Chondrocyte (in vitro differentiated cells): ENCODE measurements at regions not wholly inside any gene's neighbourhood (a gene's known extent, or its start where the extent isn't known, plus 50 kb on each side); places are given as distances from the start of the nearest gene placed in this dataset.

Source experiments
- DNase-seq: peaks from one replicate; pipeline ENCODE4 v3.0.0; 2021; ENCODE audit warnings: mixed read lengths, low spot score
- H3K27ac Mint-ChIP-seq: one replicate; pipeline ENCODE4 v1.8.0; 2021; ENCODE audit warnings: mild to moderate bottlenecking, moderate library complexity, mixed read lengths; ENCODE audit not compliant: unreplicated experiment
- H3K27me3 Mint-ChIP-seq: 2 replicates; pipeline ENCODE4 v1.8.0; 2021; ENCODE audit warnings: low read depth, mixed read lengths
- H3K36me3 Mint-ChIP-seq: 2 replicates; pipeline ENCODE4 v1.8.0; 2021; ENCODE audit warnings: low read depth, mixed read lengths
- H3K4me1 Mint-ChIP-seq: 2 replicates; pipeline ENCODE4 v1.8.0; 2021; ENCODE audit warnings: low read depth, mild to moderate bottlenecking, mixed read lengths
- H3K4me3 Mint-ChIP-seq: one replicate; pipeline ENCODE4 v1.8.0; 2021; ENCODE audit warnings: mild to moderate bottlenecking, moderate library complexity, mixed read lengths; ENCODE audit not compliant: unreplicated experiment
- H3K9me3 Mint-ChIP-seq: 2 replicates; pipeline ENCODE4 v1.8.0; 2021; ENCODE audit warnings: low read depth, mixed read lengths
- TF ChIP-seq, protein P1 (sequence below): fragments of 200-600 bp; sonication (generic); IDR thresholded peaks from 2 replicates; pipeline ENCODE4 v1.5.0; 2021; ENCODE audit warnings: antibody characterized with exemption, mild to moderate bottlenecking, moderate library complexity

DNA sequence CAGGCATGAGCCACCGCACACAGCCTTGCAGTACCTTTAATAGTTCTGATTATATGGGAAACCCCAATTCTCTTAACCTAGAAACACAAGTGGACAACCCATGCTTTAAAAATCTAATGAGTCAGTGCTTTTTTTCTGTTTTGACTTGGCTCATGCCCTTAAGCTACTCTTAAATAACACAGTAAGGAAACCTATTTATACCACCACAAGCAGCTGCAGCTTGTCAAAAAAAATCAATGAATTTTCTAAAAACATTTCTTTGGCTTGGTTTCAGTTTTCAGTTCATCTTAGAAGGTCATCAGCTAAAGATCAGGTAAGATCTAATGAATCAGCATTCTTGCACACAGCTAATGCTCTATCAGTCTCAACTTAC lies 124.1 kb upstream of the DST start:
- no peaks in the 10 kb centered on the region for H3K27me3 Mint-ChIP-seq
- no peak overlapping the region for H3K4me3 Mint-ChIP-seq
- TF ChIP-seq, protein P1, sequence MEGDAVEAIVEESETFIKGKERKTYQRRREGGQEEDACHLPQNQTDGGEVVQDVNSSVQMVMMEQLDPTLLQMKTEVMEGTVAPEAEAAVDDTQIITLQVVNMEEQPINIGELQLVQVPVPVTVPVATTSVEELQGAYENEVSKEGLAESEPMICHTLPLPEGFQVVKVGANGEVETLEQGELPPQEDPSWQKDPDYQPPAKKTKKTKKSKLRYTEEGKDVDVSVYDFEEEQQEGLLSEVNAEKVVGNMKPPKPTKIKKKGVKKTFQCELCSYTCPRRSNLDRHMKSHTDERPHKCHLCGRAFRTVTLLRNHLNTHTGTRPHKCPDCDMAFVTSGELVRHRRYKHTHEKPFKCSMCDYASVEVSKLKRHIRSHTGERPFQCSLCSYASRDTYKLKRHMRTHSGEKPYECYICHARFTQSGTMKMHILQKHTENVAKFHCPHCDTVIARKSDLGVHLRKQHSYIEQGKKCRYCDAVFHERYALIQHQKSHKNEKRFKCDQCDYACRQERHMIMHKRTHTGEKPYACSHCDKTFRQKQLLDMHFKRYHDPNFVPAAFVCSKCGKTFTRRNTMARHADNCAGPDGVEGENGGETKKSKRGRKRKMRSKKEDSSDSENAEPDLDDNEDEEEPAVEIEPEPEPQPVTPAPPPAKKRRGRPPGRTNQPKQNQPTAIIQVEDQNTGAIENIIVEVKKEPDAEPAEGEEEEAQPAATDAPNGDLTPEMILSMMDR = no peak
- DNase-seq = no peak
- no peaks in the 10 kb centered on the region for H3K9me3 Mint-ChIP-seq
- no peaks in the 10 kb centered on the region for H3K36me3 Mint-ChIP-seq
- H3K27ac Mint-ChIP-seq = peak overlapping the region; percentile 82
- H3K4me1 Mint-ChIP-seq = peaks cover 74% of the 10 kb centered on the region

- Mint-ChIP-seq H3K4me1 (peaks cover 69% of the 10 kb centered on the region), H3K4me3 (no peak overlapping the region), H3K36me3 (no peaks in the 10 kb centered on the region), H3K9me3 (no peaks in the 10 kb centered on the region), H3K27ac (peak overlapping the region; percentile 82), H3K27me3 (no peaks in the 10 kb centered on the region)
- DNase-seq = no peak
- TF ChIP-seq, protein P1 = no peak
These were observed 123.6 kb upstream of the DST start for GRCh38 chr6:56766139-56766805.

DNA sequence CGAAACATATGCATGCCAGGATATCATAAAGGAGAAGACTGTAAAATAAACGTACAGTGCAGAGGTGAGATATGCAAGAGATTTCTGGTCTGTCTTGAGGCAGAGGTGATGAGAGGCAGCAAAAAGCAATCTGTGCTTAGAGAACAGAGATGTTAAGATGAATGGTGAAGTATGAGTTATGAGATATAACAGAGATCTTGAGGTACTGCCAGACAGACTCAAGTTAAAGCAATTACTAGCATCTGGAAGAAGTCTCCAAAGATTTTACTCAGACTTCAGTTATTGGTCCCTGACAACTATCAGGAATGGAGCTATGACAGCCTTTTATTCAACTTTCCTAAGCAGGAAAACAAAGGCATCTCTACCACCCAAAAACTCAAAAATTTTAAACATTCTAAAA lies 122.8 kb upstream of the DST start:
- Mint-ChIP-seq H3K36me3 (no peaks in the 10 kb centered on the region), H3K27ac (no peak overlapping the region), H3K9me3 (no peaks in the 10 kb centered on the region), H3K27me3 (no peaks in the 10 kb centered on the region), H3K4me1 (peaks cover 61% of the 10 kb centered on the region), H3K4me3 (no peak overlapping the region)
- no peak for DNase-seq
- TF ChIP-seq, protein P1 = no peak

- TF ChIP-seq, protein P1 = peak; percentile 70
- Mint-ChIP-seq H3K27ac (peak overlapping the region; percentile 66), H3K27me3 (no peaks in the 10 kb centered on the region), H3K4me3 (no peak overlapping the region), H3K9me3 (no peaks in the 10 kb centered on the region), H3K4me1 (peaks cover 50% of the 10 kb centered on the region), H3K36me3 (no peaks in the 10 kb centered on the region)
- DNase-seq = no peak
These were observed 121.4 kb upstream of the DST start for GRCh38 chr6:56764081-56764566.

- H3K4me1 Mint-ChIP-seq = peaks cover 47% of the 10 kb centered on the region
- TF ChIP-seq, protein P1 = no peak
- no peak overlapping the region for H3K4me3 Mint-ChIP-seq
- no peak for DNase-seq
- H3K36me3 Mint-ChIP-seq = no peaks in the 10 kb centered on the region
- H3K27me3 Mint-ChIP-seq = no peaks in the 10 kb centered on the region
- H3K27ac Mint-ChIP-seq = peak overlapping the region; percentile 17
- no peaks in the 10 kb centered on the region for H3K9me3 Mint-ChIP-seq
These were observed 119.0 kb upstream of the DST start for GRCh38 chr6:56761651-56762050.
